GM06990 (cell line): ENCODE measurements at regions not wholly inside any gene's neighbourhood (a gene's known extent, or its start where the extent isn't known, plus 50 kb on each side); places are given as distances from the start of the nearest gene placed in this dataset.
"Not testable (repeated sequence)": the region's sequence is repeated elsewhere in the genome, so short reads cannot be mapped to it uniquely, and the experiment has no call there.

Experiments used
- DNase-seq: peaks from one replicate; pipeline ENCODE4 v3.0.0-alpha.2; 2011; ENCODE audit not compliant: insufficient read length; ENCODE audit errors: extremely low read depth
- H3K27me3 ChIP-seq: replicated peaks from 2 replicates; pipeline ENCODE4 v1.6.0; 2011; ENCODE audit warnings: low read length; ENCODE audit not compliant: control insufficient read depth, insufficient read depth
- H3K36me3 ChIP-seq: 2 replicates; pipeline ENCODE4 v1.5.1; 2011; ENCODE audit warnings: low read length; ENCODE audit not compliant: control insufficient read depth, insufficient read depth
- H3K4me3 ChIP-seq: replicated peaks from 2 replicates; pipeline ENCODE4 v1.5.1; 2011; ENCODE audit warnings: low read depth, mild to moderate bottlenecking, control low read depth, low read length
- TF ChIP-seq, protein P1 (sequence below): IDR thresholded peaks from 2 replicates; pipeline ENCODE4 v1.5.1; 2011; ENCODE audit warnings: low read length, control low read depth, mild to moderate bottlenecking, inconsistent platforms; ENCODE audit not compliant: insufficient read depth, poor library complexity, severe bottlenecking

DNA sequence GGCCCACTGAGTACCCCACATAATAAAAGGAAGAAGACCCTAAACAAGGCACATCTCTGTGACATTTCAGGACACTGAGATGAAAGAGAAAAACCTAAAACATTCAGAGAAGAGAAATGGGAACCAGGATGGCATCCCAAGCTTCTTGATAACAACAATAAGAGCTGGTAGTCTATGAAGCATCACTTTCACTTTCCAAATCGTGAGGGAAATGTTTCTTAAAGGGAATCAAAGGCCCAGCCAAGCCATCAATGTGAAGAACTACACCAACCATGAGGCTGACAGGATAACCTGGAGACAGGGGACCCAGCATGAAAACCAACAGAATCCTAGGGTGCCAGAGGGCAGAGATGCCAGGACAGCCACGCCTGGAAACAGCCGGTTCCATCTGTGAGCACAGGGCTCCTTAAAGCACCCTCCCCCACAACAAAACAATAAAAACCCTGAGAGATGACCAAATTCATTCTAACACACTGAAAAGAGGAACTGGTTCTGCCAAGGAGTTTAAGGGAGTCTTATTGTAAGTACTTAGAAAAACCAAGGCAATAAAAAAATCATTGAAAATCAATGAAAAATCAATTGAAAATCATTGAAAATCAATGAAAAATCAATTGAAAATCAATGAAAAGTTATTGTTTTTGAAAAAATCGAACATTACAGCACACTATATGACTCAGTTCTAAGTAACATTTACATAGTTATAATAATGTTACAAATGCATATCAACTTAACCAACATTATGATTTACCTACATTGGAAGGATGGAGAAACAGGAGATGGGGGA is 141.5 kb upstream of the ERG start:
- DNase-seq = no peak
- no peaks in the 10 kb centered on the region for H3K36me3 ChIP-seq
- TF ChIP-seq, protein P1, sequence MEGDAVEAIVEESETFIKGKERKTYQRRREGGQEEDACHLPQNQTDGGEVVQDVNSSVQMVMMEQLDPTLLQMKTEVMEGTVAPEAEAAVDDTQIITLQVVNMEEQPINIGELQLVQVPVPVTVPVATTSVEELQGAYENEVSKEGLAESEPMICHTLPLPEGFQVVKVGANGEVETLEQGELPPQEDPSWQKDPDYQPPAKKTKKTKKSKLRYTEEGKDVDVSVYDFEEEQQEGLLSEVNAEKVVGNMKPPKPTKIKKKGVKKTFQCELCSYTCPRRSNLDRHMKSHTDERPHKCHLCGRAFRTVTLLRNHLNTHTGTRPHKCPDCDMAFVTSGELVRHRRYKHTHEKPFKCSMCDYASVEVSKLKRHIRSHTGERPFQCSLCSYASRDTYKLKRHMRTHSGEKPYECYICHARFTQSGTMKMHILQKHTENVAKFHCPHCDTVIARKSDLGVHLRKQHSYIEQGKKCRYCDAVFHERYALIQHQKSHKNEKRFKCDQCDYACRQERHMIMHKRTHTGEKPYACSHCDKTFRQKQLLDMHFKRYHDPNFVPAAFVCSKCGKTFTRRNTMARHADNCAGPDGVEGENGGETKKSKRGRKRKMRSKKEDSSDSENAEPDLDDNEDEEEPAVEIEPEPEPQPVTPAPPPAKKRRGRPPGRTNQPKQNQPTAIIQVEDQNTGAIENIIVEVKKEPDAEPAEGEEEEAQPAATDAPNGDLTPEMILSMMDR = no peak
- no peaks in the 10 kb centered on the region for H3K27me3 ChIP-seq
- H3K4me3 ChIP-seq = no peak overlapping the region

DNA sequence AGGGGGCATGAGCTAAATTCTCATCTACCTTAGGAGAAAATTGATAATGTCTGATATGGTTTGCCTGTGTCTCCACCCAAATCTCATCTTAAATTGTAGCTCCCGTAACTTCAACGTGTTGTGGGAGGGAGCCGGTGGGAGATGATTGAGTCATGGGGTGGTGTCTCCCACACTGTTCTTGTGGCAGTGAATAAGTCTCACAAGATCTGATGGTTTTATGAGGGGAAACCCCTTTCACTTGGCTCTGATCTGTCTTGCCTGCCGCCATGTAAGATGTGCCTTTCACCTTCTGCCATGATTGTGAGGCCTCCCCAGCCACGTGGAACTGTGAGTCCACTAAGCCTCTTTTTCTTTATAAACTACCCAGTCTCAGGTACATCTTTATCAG is 142.1 kb upstream of the ERG start:
- H3K36me3 ChIP-seq, H3K27me3 ChIP-seq, H3K4me3 ChIP-seq, DNase-seq: not testable (repeated sequence)

- no peak for DNase-seq
Observed at GRCh38 chr21:38643404-38644023, 145.2 kb upstream of the ERG start.

GRCh38 chr21:38645282-38645681 is 147.0 kb upstream of the ERG start:
- Histone ChIP-seq H3K4me3 (no peak overlapping the region), H3K36me3 (no peaks in the 10 kb centered on the region), H3K27me3 (no peaks in the 10 kb centered on the region)
- DNase-seq = no peak
- TF ChIP-seq, protein P1 = no peak

More at GRCh38 chr21:38643404-38644023, 145.2 kb upstream of the ERG start:
- no peaks in the 10 kb centered on the region for H3K36me3 ChIP-seq
- no peaks in the 10 kb centered on the region for H3K27me3 ChIP-seq
- no peak overlapping the region for H3K4me3 ChIP-seq
- TF ChIP-seq, protein P1 = no peak

GRCh38 chr21:38646213-38646837 is 148.0 kb upstream of the ERG start:
- no peak overlapping the region for H3K4me3 ChIP-seq
- no peak for DNase-seq
- H3K36me3 ChIP-seq = no peaks in the 10 kb centered on the region
- no peaks in the 10 kb centered on the region for H3K27me3 ChIP-seq
- TF ChIP-seq, protein P1 = no peak

- TF ChIP-seq, protein P1 = no peak
- Histone ChIP-seq H3K36me3 (no peaks in the 10 kb centered on the region), H3K4me3 (no peak overlapping the region), H3K27me3 (no peaks in the 10 kb centered on the region)
- DNase-seq = no peak
Observed at GRCh38 chr21:38649120-38649519, 150.8 kb upstream of the ERG start.
